SH-SY5Y (cell line): ENCODE measurements at regions not wholly inside any gene's neighbourhood (a gene's known extent, or its start where the extent isn't known, plus 50 kb on each side); places are given as distances from the start of the nearest gene placed in this dataset.

ENCODE experiments used
- GATA2 ChIP-seq: IDR thresholded peaks from 2 replicates; pipeline ENCODE4 v1.6.1; 2011; ENCODE audit warnings: mild to moderate bottlenecking, low read depth, low read length
- GATA3 ChIP-seq: IDR thresholded peaks from 2 replicates; pipeline ENCODE4 v1.6.1; 2011; ENCODE audit warnings: low read depth, mild to moderate bottlenecking, low read length, moderate library complexity

GRCh38 chr3:146655333-146655996, 50.3 kb upstream of the PLSCR5 start:
- TF ChIP-seq GATA3 (no peak), GATA2 (no peak)
